Stromal cell of bone marrow (primary cell): ENCODE measurements at regions not wholly inside any gene's neighbourhood (a gene's known extent, or its start where the extent isn't known, plus 50 kb on each side); places are given as distances from the start of the nearest gene placed in this dataset.
A peak's percentile ranks its signal among the peaks of the same experiment; 100 is the strongest.
"Not testable (repeated sequence)": the region's sequence is repeated elsewhere in the genome, so short reads cannot be mapped to it uniquely, and the experiment has no call there.

Source experiments
- DNase-seq: peaks from one replicate; pipeline ENCODE4 v3.0.0-alpha.2; 2012; ENCODE audit warnings: low read depth

DNA sequence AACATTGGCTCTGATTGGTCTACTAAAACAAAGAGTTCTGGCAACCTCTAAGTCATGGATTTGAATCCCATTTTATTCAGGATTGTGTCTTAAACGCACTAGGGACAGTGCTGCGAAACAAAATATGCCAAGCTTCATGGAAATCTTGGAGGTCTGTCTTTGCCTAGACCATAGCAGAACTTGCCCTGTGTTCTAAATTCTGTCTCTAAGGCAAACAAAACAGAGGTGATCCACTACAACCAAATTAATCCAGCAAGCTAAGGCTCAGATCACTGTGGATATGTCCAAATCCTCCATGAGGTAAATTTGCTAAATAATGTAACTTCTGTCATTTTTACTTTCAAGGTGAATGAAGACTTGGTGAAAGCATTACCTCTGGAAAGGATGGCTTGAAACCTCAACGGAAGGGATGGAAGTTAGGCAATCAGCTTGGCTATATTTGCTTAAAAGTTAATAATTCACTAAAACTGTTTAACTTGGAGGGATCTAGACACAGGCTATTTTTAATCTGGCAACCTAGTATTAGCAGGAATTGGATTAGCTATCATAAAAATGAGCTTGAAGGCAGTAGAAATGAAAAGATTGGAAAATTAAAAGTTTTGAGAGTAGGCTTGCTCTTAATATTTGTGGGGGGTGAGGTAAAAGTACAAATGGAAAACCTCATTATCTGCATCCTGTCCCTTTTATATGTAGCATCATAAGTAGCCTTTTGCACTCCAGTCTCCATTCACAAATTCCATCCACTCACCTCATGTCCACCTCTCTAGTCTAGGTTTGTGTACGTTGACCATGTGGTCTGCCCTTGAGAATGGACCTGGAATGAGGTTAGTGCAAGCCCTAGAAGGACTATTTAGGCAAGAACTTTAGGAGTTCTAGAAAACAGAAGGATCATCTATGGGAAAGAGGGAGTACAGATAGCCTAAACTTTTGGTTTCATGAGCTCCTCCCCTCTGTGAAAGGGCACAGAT lies 176.2 kb downstream of the SMC2 start:
- no peak for DNase-seq

DNA sequence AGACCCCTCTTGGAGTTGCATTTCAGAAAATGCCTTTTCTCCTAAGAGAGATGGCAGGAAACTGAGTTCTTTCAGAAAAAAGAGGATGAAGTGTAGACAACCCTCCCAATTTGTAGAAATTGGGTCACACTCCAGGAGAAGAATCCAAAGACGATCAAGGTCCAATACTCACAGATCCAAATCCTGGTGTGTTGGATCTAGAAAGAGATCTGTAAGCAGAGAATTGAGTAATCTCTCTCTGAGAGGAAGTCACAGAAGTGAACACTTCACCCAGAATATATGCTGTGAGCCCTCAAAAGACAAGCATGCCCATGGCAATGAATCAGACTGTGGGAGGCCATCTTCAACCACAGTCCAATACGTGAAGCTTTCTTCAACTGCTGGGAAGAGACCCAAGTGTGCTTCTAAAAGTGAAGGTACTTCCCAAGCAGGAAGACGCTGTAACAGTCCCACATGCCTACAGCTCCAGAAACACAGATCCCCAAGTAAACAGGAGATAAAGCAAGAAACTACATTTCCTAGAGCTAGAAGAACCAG lies 182.7 kb downstream of the SMC2 start:
- DNase-seq: peak; percentile 65

DNA sequence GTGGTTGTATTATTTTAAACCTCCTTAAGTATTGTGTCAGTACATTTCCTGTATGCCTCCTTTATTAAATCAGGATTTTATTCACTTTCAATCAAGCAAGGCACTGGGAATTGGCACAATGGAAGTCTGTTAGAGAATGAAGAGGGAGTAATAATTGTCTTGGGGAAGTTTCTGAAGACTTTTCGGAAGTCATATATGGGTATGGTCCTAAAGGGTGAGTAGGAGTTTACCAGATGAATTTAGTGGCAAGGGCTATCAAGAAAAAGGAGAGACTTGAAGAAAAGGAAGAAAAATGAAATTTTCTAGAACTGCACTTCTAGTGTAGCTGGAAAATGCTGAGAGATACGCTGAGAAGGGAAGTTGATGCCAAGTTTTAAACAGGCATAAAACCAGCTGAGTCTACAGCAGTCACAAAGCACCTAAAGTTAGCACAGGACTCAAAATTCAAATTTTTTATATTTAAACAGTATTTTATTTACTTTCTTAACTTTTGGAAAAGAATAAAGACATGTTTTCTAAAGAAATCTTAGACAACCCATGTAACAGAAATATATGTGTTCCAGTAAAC lies 184.9 kb downstream of the SMC2 start:
- DNase-seq: no peak

DNA sequence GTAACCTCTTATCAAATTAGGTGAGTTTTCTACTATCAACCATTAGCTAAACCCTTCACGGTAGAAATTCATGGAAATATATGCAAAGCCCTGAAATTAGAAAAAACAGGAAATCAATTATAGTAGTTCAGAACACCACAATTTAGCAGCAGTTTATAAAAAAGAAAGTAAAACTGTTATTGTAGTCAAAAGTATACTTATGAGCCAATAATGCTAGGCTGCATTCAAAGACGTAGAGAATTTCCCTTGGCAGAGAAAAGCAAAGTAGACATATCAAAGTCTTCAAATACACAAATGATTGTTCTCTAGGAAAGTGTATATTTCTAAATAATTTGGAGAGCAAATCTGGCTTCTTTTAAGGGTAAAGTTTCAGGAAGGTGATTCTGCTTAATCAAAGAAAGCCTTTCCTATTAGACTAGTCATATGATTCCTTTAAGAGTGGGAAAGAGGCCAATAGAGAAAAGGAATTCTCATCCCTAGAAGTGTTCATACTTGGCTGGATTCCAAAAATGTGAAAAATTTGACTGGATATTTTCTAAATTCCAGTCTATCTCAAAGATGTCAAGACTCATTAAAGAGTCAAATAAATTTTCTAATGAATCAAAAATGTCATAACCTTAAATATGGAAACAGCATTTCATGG lies 185.5 kb downstream of the SMC2 start:
- no peak for DNase-seq

DNA sequence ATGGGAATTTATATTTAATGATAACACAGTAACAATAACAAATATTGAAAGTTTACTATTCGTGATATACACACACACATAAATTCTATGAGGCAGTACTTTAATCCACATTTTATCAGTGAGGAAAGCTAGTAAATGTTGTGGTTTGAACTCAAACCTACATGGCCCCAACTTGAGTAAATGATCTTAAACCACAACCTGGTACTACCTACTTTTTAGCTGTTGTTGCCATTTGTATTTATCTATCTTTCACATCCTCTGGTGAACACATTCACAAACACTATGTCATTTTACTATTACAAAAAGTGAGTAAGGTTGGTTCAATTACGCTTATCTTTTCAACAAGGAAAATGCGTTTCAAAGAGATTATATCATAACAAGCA lies 186.1 kb downstream of the SMC2 start:
- no peak for DNase-seq

GRCh38 chr9:104280711-104281110 lies 186.6 kb downstream of the SMC2 start:
- no peak for DNase-seq

- DNase-seq: no peak
These were observed 192.1 kb downstream of the SMC2 start for GRCh38 chr9:104286187-104286586.

DNA sequence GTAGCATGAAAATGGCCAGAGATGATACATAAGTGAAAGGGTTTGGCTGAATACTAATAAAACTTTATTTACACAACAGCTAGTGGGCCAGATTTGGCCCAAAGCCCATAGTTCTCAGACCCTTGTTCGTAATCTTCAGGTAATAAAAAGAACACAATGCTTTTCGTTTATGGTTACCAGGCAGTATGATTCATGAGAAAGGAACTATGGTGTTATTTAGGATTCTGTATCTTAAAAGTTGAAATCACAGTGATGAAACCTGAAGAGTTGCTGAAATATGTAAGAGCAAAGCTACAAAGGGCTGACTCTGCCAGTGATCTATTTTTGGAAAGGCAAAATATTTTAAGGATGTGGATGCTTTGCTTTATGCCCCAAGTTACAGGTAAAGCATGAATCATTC lies 192.7 kb downstream of the SMC2 start:
- DNase-seq: no peak

- DNase-seq: no peak
These were observed 193.3 kb downstream of the SMC2 start for GRCh38 chr9:104287253-104287878.

GRCh38 chr9:104293877-104294276 lies 199.8 kb downstream of the SMC2 start:
- DNase-seq: no peak

GRCh38 chr9:104300124-104300523 lies 203.9 kb upstream of the OR13F1 start:
- DNase-seq: no peak

DNA sequence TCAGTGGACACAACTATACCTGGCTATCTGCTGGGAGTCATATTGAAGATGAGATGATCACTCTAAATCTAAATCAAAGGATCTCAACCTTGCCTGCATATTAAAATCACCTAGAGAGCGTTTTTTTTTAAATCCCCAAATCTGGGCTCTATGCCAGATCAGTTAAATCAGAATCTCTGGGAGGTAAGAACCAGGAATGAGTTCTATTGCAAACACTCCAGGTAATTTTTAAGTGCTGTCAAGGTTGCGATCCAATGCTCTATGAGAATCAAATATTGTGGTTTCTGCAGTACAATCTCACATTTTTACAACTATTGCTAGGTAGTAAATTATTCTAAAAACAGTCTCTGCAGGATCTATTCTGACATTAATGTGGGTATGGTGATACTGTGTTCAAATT lies 202.3 kb upstream of the OR13F1 start:
- DNase-seq: no peak

GRCh38 chr9:104302775-104303174 lies 201.3 kb upstream of the OR13F1 start:
- no peak for DNase-seq

DNA sequence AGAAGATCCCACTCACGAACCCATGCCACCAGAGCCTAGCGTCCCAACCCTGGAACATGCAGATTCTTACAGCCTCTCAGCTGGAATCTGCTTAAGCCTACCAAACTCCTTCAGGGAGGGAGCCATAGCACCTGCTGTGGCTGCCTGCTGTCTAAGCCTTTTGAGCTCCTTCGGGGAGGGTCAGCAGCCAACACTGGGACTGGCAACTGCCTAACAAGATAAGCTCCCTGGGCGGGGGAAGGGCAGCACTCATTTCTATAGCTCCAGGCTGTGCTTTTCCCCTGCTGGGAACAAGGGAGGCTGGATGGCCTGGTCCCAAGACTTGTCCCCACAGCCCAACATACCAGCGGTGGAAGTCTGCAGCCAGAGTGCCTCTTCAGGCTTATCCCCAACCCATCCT lies 199.1 kb upstream of the OR13F1 start:
- DNase-seq: no peak

GRCh38 chr9:104313396-104314110 lies 190.5 kb upstream of the OR13F1 start:
- no peak for DNase-seq

- DNase-seq: not testable (repeated sequence)
These were observed 187.7 kb upstream of the OR13F1 start for GRCh38 chr9:104316201-104317009.

- no peak for DNase-seq
These were observed 184.9 kb upstream of the OR13F1 start for GRCh38 chr9:104319198-104319597.

GRCh38 chr9:104319685-104320084 lies 184.4 kb upstream of the OR13F1 start:
- DNase-seq: no peak

DNA sequence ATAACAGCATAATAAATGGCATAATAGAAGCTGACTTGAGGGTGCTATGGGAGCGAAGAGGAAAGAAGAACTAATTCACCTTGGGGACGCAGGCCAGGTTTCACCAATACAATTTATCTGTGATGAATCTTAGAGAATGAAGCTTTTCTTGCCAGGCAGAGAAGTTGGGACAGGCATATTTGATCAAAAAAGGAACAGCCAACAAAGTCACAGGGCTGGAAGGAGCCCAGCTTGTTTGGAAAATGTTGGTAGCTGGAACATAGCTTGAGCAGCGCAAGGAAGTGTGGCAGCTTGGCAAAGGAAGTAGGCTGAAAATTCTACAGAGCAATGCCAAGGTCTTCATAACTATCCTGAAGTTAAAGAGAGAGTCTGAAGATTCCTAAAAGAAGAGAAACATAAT lies 181.5 kb upstream of the OR13F1 start:
- no peak for DNase-seq

- not testable (repeated sequence) for DNase-seq
These were observed 179.9 kb upstream of the OR13F1 start for GRCh38 chr9:104323967-104324694.
